Aorta (tissue), 5 donors: ENCODE measurements at regions not wholly inside any gene's neighbourhood (a gene's known extent, or its start where the extent isn't known, plus 50 kb on each side); places are given as distances from the start of the nearest gene placed in this dataset.
"Not testable (repeated sequence)": the region's sequence is repeated elsewhere in the genome, so short reads cannot be mapped to it uniquely, and the experiment has no call there.

Source experiments
- ATAC-seq: fragments of 200-7000 bp; cut with Tn5 transposase; one replicate; pipeline ENCODE4 v1.9.1; 2022; ENCODE audit warnings: moderate library complexity; ENCODE audit not compliant: low FRiP score
- DNase-seq, 2 donors: peaks; one replicate each; pipeline ENCODE4 v3.0.0-alpha.2; 2020
- H3K27ac ChIP-seq, 2 donors: one replicate each; pipeline ENCODE4 v1.5.1; 2013; ENCODE audit warnings: low read length in 2 of 2, mild to moderate bottlenecking in 2 of 2, moderate library complexity in 2 of 2, control low read depth in 1 of 2, inconsistent platforms in 1 of 2, low read depth in 1 of 2
- H3K27me3 ChIP-seq, 2 donors: one replicate each; pipeline ENCODE4 v1.6.1; 2013; ENCODE audit warnings: control low read depth in 1 of 2, low read length in 1 of 2, mild to moderate bottlenecking in 1 of 2, moderate library complexity in 1 of 2; ENCODE audit not compliant: insufficient read depth in 2 of 2, control insufficient read depth in 1 of 2
- H3K36me3 ChIP-seq, 2 donors: one replicate each; pipeline ENCODE4 v1.6.1; 2013; ENCODE audit warnings: control low read depth in 1 of 2, low read length in 1 of 2, mild to moderate bottlenecking in 1 of 2; ENCODE audit not compliant: insufficient read depth in 2 of 2, control insufficient read depth in 1 of 2
- H3K4me1 ChIP-seq, 2 donors: one replicate each; pipeline ENCODE4 v1.6.1; 2013; ENCODE audit warnings: low read length in 2 of 2, control low read depth in 1 of 2, mild to moderate bottlenecking in 1 of 2, moderate library complexity in 1 of 2; ENCODE audit not compliant: insufficient read depth in 2 of 2, control insufficient read depth in 1 of 2
- H3K4me3 ChIP-seq, 2 donors: one replicate each; pipeline ENCODE4 v1.5.1; 2013; ENCODE audit warnings: low read length in 2 of 2, control low read depth in 1 of 2, mild to moderate bottlenecking in 1 of 2
- H3K9me3 ChIP-seq: one replicate; pipeline ENCODE4 v1.6.1; 2013; ENCODE audit warnings: mild to moderate bottlenecking, low read length; ENCODE audit not compliant: control insufficient read depth
- WGBS, 2 donors: extraction: QIAGEN DNeasy Blood & Tissue Kit; methylation state at CpG; one replicate each; pipeline ENCODE4 v1.1.7; 2013; 5-methylcytosine and 5-hydroxymethylcytosine counted together
- intact Hi-C, 2 donors: fragments of 100-400 bp; cut with DNase I; formaldehyde crosslinking; loops; one replicate each; pipeline versions ENCODE4 v1.14.2 to v1.15.0; 2022
- donor health status: healthy with polysubstance abuse.
- donor health status: Bipolar disorder and iron deficiency.
- donor health status: DM: no; HTN: no; CAD: no.
- donor health status: DM: no; HTN: no; CAD: no.
- donor health status: DM: yes; HTN: yes; CAD: no.

- Histone ChIP-seq H3K27ac (no peak overlapping the region), H3K36me3 (no peaks in the 10 kb centered on the region), H3K4me3 (no peak overlapping the region), H3K9me3 (peaks cover 5% of the 10 kb centered on the region), H3K4me1 (no peaks in the 10 kb centered on the region), H3K27me3 (no peaks in the 10 kb centered on the region)
- intact Hi-C loops = no loop called here
- DNase-seq = no peak
- 34% methylated on average over 3 of the region's 3 CpGs for WGBS, 2 donors
- no peak for ATAC-seq
These were observed 83.0 kb upstream of the SOX11 start for GRCh38 chr2:5609201-5609600.

DNA sequence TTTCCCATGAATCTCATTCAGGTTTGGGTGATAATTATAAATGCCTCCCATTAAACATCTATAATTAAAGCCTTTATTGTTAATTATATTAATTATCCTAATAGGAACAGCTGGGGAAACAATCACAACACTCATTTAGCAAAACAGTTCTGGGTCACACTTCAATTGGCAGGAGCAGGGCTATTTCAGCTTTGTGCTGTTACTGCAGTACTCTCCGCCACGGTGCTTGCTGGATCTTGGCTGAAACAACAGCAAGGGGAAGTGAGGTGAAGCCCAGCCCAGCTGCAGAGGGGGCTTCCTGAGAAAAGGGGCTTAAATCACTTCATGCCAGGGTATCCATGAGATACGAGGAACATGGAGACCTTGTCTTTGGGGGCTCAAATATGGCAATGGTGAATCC lies 79.5 kb upstream of the SOX11 start:
- H3K9me3 ChIP-seq = peaks cover 2% of the 10 kb centered on the region
- intact Hi-C loops = no loop called here
- no peaks in the 10 kb centered on the region for H3K27me3 ChIP-seq
- no peak for ATAC-seq
- H3K36me3 ChIP-seq = no peaks in the 10 kb centered on the region
- DNase-seq = no peak
- H3K27ac ChIP-seq = no peak overlapping the region
- H3K4me3 ChIP-seq = no peak overlapping the region
- 62 to 74% methylated on average over 3 of the region's 3 CpGs for WGBS, 2 donors
- H3K4me1 ChIP-seq = no peaks in the 10 kb centered on the region

GRCh38 chr2:5616019-5616418 lies 76.2 kb upstream of the SOX11 start:
- intact Hi-C loops = no loop called here
- no peaks in the 10 kb centered on the region for H3K27me3 ChIP-seq

DNA sequence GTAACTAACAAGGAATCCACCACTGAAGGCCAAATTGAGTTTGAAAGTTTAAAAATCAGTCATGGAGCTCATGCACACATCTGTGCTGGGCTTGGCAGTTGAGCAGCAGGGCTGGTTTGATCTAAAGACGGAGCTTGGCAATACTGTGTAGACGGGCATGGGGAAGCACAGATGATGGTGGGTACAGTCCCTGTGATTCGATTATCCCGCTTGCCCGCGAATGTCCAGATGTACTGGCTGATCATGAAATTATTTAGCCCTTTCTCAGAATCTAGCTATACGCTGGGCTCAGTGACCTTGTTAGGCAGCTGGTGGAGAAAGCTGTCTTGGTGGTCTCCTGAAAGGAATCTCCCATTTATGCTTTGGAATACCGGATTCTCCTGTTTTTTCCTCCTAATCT lies 74.8 kb upstream of the SOX11 start:
- no peaks in the 10 kb centered on the region for H3K36me3 ChIP-seq
- no peak overlapping the region for H3K4me3 ChIP-seq
- 94 to 96% methylated on average over 8 of the region's 8 CpGs for WGBS, 2 donors
- no peaks in the 10 kb centered on the region for H3K9me3 ChIP-seq
- ATAC-seq (no peak), DNase-seq (no peak)
- no peaks in the 10 kb centered on the region for H3K27me3 ChIP-seq
- no peaks in the 10 kb centered on the region for H3K4me1 ChIP-seq
- H3K27ac ChIP-seq = no peak overlapping the region
- intact Hi-C loops = no loop called here

More at GRCh38 chr2:5616019-5616418, 76.2 kb upstream of the SOX11 start:
- H3K9me3 ChIP-seq = peaks cover under 1% of the 10 kb centered on the region
- WGBS, 2 donors = 76 to 77% methylated on average over 3 of the region's 3 CpGs
- ATAC-seq = no peak
- no peaks in the 10 kb centered on the region for H3K36me3 ChIP-seq
- H3K4me1 ChIP-seq = no peaks in the 10 kb centered on the region
- H3K27ac ChIP-seq = no peak overlapping the region
- no peak overlapping the region for H3K4me3 ChIP-seq
- no peak for DNase-seq

DNA sequence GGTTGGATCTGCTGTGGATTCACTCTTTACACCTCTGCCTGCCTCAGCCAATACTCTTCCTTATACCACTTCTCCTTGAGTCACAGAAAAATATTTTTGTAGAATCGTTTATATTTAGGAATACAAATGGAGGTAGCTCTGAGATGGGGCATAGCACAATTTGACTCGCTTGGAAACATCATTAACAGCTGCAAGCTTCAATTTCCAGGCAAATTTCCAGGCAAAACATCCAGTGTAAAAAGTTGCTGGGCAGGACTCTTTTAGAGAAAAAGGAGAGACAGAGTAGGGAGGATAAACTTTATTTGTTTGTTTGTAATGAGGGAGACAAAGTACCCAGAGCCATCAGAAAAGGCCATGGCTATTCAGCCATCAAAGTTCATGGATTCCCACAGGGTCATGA lies 74.4 kb upstream of the SOX11 start:
- H3K27ac ChIP-seq = no peak overlapping the region
- H3K36me3 ChIP-seq = no peaks in the 10 kb centered on the region
- ATAC-seq = no peak
- no peaks in the 10 kb centered on the region for H3K9me3 ChIP-seq
- intact Hi-C loops = no loop called here
- no peaks in the 10 kb centered on the region for H3K27me3 ChIP-seq
- no peak for DNase-seq
- H3K4me1 ChIP-seq = no peaks in the 10 kb centered on the region
- WGBS, 2 donors = 6 to 19% methylated on average over 2 of the region's 2 CpGs
- no peak overlapping the region for H3K4me3 ChIP-seq

GRCh38 chr2:5618271-5618670 lies 73.9 kb upstream of the SOX11 start:
- intact Hi-C loops = no loop called here
- 66 to 68% methylated on average over 4 of the region's 4 CpGs for WGBS, 2 donors
- H3K27ac ChIP-seq = no peak overlapping the region
- no peak overlapping the region for H3K4me3 ChIP-seq
- no peaks in the 10 kb centered on the region for H3K27me3 ChIP-seq
- no peaks in the 10 kb centered on the region for H3K36me3 ChIP-seq
- ATAC-seq (no peak), DNase-seq (no peak)
- no peaks in the 10 kb centered on the region for H3K9me3 ChIP-seq
- no peaks in the 10 kb centered on the region for H3K4me1 ChIP-seq

DNA sequence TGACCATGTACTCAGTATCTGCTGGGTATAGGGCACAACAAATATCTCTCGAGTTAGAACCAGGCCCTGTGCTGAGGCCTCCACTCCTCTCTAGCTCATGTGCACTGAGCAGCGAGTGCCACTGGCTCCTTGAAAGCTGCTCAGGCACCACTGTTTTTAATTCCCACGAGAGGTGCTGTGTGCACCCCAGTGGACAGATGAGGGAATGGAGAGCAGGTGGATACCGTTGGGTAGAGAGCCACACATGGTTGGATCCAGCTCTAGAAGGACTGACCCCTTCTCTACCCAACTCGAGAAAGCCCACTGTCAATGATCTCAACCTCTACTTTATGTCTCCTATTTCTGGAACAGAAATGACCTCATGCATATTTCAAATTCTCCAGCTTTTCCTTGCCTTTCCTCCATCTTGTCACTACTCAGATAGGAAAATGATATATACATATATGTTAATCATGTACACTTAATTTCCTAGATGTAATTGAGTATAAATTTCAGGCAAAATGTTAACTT lies 66.6 kb upstream of the SOX11 start:
- H3K9me3 ChIP-seq, H3K36me3 ChIP-seq, H3K27ac ChIP-seq, ATAC-seq, H3K27me3 ChIP-seq, H3K4me3 ChIP-seq, H3K4me1 ChIP-seq, intact Hi-C loops, DNase-seq: not testable (repeated sequence)
- WGBS, 2 donors = 64 to 65% methylated on average over 5 of the region's 5 CpGs

DNA sequence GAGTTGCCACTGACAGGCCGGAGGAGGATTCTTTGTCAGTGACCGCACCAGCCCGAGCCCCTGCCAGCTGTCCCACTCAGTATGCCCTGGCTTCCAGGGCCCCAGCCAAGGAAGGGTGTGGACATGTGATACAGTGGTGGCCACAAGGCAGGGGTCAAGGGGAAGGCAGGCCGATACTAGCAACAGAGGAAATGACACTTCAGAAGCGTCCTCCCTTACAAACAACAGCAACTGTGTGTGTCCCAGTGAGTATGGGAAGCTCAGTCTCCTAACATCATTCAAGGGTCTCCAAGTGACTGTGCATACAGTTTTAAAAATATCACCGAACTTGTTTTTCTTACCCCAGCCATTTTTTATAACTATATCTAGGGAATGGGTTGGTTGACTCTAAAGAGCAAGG lies 63.7 kb upstream of the SOX11 start:
- 41 to 43% methylated on average over 2 of the region's 6 CpGs for WGBS, 2 donors
- intact Hi-C loops = not testable (repeated sequence)

DNA sequence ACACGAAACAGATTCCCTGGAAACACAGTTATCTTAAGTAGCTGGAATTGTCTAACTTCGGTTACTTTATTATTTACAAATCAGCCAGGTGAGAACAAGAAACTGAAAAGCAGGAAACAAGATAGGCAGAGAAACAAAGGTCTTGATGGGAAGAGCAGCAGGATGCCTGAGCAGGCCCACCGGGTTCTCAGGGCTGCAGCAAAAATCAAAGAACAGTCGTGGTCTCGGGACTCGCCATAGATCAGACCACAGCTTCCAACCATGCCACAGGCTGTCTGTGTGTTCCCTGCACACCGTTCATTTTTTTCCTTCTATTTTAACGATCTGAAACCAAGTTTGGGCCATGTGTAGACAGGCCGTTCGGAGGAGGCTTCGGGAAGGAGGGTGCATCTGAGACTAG lies 62.7 kb upstream of the SOX11 start:
- H3K9me3 ChIP-seq, H3K4me1 ChIP-seq, DNase-seq, H3K36me3 ChIP-seq, H3K27me3 ChIP-seq, H3K27ac ChIP-seq, H3K4me3 ChIP-seq, ATAC-seq, intact Hi-C loops: not testable (repeated sequence)
- 88 to 91% methylated on average over 11 of the region's 11 CpGs for WGBS, 2 donors

More for the DNA sequence above, 63.7 kb upstream of the SOX11 start:
- H3K27ac ChIP-seq, H3K4me1 ChIP-seq, DNase-seq, H3K36me3 ChIP-seq, H3K9me3 ChIP-seq, H3K4me3 ChIP-seq, ATAC-seq, H3K27me3 ChIP-seq: not testable (repeated sequence)
